Muscle of leg (tissue), 3 donors: ENCODE measurements at regions not wholly inside any gene's neighbourhood (a gene's known extent, or its start where the extent isn't known, plus 50 kb on each side); places are given as distances from the start of the nearest gene placed in this dataset.

Experiments
- DNase-seq: peaks from one replicate; pipeline ENCODE4 v3.0.0; 2013
- H3K27ac ChIP-seq: one replicate; pipeline ENCODE4 v1.5.1; 2013; ENCODE audit warnings: mild to moderate bottlenecking, low read length, control low read depth
- H3K27me3 ChIP-seq: one replicate; pipeline ENCODE4 v1.6.1; 2013; ENCODE audit warnings: low read length; ENCODE audit not compliant: control insufficient read depth, insufficient read depth
- H3K36me3 ChIP-seq: one replicate; pipeline ENCODE4 v1.6.1; 2013; ENCODE audit warnings: low read length; ENCODE audit not compliant: control insufficient read depth, insufficient read depth
- H3K4me1 ChIP-seq: one replicate; pipeline ENCODE4 v1.6.1; 2013; ENCODE audit warnings: low read length; ENCODE audit not compliant: control insufficient read depth, insufficient read depth
- H3K4me3 ChIP-seq: one replicate; pipeline ENCODE4 v1.5.1; 2013; ENCODE audit warnings: low read length, control low read depth
- H3K9me3 ChIP-seq: replicated peaks from 2 replicates; pipeline ENCODE4 v1.6.1; 2013; ENCODE audit warnings: low read depth, low read length; ENCODE audit not compliant: control insufficient read depth
- WGBS: methylation state at CpG from one replicate; pipeline ENCODE4 v1.1.5; 2013; ENCODE audit warnings: missing lambda C conversion rate; ENCODE audit not compliant: insufficient coverage; 5-methylcytosine and 5-hydroxymethylcytosine counted together

DNA sequence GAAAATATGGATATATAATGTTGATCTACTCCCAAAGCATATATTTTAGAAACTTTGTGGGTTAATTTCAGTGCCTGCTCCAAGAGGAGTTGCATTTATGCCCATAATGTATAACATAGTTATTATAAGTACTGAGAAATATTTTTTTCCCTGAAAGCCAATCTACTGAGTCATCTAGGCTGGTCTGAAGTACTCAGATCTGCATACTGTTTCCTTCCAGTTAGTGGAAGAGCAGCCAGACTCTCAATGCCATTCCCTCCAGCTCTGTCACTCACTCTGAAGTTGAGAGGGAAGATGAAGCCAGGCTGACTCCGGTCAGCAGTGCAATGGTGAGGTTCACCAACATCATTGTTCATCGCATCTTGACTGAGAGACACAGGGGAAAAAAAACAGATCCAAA lies 505.1 kb downstream of the PPARGC1A start:
- Histone ChIP-seq H3K36me3 (no peaks in the 10 kb centered on the region), H3K27ac (no peak overlapping the region), H3K4me1 (peaks cover 7% of the 10 kb centered on the region), H3K9me3 (no peaks in the 10 kb centered on the region), H3K4me3 (no peak overlapping the region), H3K27me3 (no peaks in the 10 kb centered on the region)
- DNase-seq = no peak
- no CpG with 5 or more reads among the region's 2 CpGs for WGBS

DNA sequence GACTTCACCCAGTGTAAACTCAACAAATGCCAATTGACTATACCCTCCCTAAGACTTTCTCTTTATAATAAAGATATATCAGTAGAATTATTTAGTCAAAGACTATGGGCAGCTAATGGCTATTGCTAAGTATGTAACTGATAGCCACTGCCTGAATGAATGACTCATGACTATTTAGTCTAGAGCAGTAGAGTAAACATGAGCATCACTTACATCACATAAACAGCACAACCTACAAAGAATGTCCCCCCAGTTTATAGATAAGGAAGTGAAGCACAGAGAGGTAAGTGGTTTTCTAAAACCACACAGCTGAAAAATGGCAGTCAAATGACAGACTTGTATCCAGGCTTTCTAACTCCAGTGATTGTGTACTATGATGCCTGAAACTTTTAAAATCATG lies 507.0 kb downstream of the PPARGC1A start:
- H3K36me3 ChIP-seq = no peaks in the 10 kb centered on the region
- DNase-seq = no peak
- H3K9me3 ChIP-seq = no peaks in the 10 kb centered on the region
- no peak overlapping the region for H3K27ac ChIP-seq
- no peaks in the 10 kb centered on the region for H3K27me3 ChIP-seq
- no peak overlapping the region for H3K4me3 ChIP-seq
- H3K4me1 ChIP-seq = no peaks in the 10 kb centered on the region

GRCh38 chr4:23374259-23374658 lies 515.6 kb downstream of the PPARGC1A start:
- H3K36me3 ChIP-seq = no peaks in the 10 kb centered on the region
- no peak for DNase-seq
- no peaks in the 10 kb centered on the region for H3K9me3 ChIP-seq
- WGBS = no CpG with 5 or more reads among the region's 4 CpGs
- no peak overlapping the region for H3K27ac ChIP-seq
- no peak overlapping the region for H3K4me3 ChIP-seq
- peaks cover 19% of the 10 kb centered on the region for H3K4me1 ChIP-seq
- H3K27me3 ChIP-seq = no peaks in the 10 kb centered on the region

GRCh38 chr4:23373261-23373660 lies 516.6 kb downstream of the PPARGC1A start:
- Histone ChIP-seq H3K4me1 (peaks cover 19% of the 10 kb centered on the region), H3K4me3 (no peak overlapping the region), H3K27me3 (no peaks in the 10 kb centered on the region), H3K9me3 (no peaks in the 10 kb centered on the region), H3K27ac (peak overlapping the region; percentile 65), H3K36me3 (no peaks in the 10 kb centered on the region)
- peak; percentile 35 for DNase-seq
- WGBS = no CpG with 5 or more reads among the region's 2 CpGs

- no CpG with 5 or more reads among the region's 5 CpGs for WGBS
- H3K9me3 ChIP-seq = no peaks in the 10 kb centered on the region
- no peaks in the 10 kb centered on the region for H3K27me3 ChIP-seq
- DNase-seq = no peak
- no peaks in the 10 kb centered on the region for H3K36me3 ChIP-seq
- peaks cover 19% of the 10 kb centered on the region for H3K4me1 ChIP-seq
- H3K4me3 ChIP-seq = no peak overlapping the region
- H3K27ac ChIP-seq = no peak overlapping the region
These were observed 518.3 kb downstream of the PPARGC1A start for GRCh38 chr4:23371533-23371932.

- WGBS = 37% methylated on average over 3 of the region's 3 CpGs
These were observed 520.5 kb downstream of the PPARGC1A start for GRCh38 chr4:23369331-23369730.

GRCh38 chr4:23368081-23368697 lies 521.7 kb downstream of the PPARGC1A start:
- Histone ChIP-seq H3K4me3 (no peak overlapping the region), H3K4me1 (peaks cover 14% of the 10 kb centered on the region), H3K27me3 (no peaks in the 10 kb centered on the region), H3K36me3 (no peaks in the 10 kb centered on the region), H3K9me3 (no peaks in the 10 kb centered on the region), H3K27ac (no peak overlapping the region)
- 80% methylated on average over 2 of the region's 6 CpGs for WGBS
- DNase-seq = no peak

More at GRCh38 chr4:23369331-23369730, 520.5 kb downstream of the PPARGC1A start:
- Histone ChIP-seq H3K9me3 (no peaks in the 10 kb centered on the region), H3K27ac (peak overlapping the region; percentile 37), H3K27me3 (no peaks in the 10 kb centered on the region), H3K4me1 (peaks cover 19% of the 10 kb centered on the region), H3K36me3 (no peaks in the 10 kb centered on the region), H3K4me3 (no peak overlapping the region)
- peak; percentile 59 for DNase-seq

DNA sequence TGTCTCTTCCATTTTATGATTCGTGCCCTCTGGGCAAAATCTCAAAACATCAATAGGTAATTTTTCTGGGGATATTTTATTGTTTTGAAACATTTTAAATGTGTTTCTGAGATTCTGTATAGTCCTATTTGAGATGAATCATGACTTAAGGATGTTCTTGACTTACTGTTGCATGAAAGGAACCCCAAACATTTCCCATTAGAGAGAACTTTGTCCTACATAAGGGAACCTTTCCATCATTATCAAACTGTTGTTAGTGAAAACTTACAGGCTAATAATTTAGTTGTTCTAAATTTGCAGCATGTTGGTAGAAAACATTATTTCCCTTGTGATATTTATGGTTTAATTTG lies 523.3 kb downstream of the PPARGC1A start:
- Histone ChIP-seq H3K4me3 (no peak overlapping the region), H3K4me1 (peaks cover 12% of the 10 kb centered on the region), H3K9me3 (no peaks in the 10 kb centered on the region), H3K27me3 (no peaks in the 10 kb centered on the region), H3K36me3 (no peaks in the 10 kb centered on the region), H3K27ac (no peak overlapping the region)
- WGBS = no CpG with 5 or more reads among the region's 1 CpG
- DNase-seq = no peak

DNA sequence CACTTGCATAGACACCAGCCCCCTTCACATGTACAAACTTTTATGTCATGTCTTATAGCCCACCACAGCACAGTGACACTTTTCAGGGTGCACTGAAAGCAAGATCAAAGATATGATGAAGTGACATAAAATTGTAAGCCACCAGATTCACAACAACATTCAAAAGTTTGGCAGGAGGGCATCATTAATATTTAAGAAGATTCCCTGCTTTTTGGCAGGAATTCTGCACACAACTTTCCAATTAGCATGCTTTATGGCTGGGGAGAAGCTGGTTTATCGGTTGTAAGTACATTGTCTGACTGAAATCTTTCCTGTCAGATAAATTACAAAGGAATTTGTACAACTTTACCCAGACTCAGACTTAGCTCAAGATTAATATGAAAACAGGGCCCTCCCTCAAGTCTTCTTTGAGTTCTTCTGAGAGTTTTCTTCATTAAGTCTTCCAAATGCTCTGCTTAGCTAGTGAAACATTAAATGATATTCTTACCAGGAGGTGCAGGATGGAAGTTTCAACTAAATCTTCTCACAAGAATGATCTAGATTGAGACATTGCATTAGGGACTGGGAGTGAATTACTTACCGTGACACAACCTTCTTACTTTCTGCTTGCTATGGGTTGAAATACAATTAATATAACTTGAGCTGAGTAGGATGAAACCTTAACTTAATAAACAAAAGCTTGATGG lies 523.8 kb downstream of the PPARGC1A start:
- H3K9me3 ChIP-seq = no peaks in the 10 kb centered on the region
- no peaks in the 10 kb centered on the region for H3K27me3 ChIP-seq
- WGBS = no CpG with 5 or more reads among the region's 2 CpGs
- no peak overlapping the region for H3K4me3 ChIP-seq
- peaks cover 14% of the 10 kb centered on the region for H3K4me1 ChIP-seq
- H3K27ac ChIP-seq = no peak overlapping the region
- no peak for DNase-seq
- no peaks in the 10 kb centered on the region for H3K36me3 ChIP-seq

DNA sequence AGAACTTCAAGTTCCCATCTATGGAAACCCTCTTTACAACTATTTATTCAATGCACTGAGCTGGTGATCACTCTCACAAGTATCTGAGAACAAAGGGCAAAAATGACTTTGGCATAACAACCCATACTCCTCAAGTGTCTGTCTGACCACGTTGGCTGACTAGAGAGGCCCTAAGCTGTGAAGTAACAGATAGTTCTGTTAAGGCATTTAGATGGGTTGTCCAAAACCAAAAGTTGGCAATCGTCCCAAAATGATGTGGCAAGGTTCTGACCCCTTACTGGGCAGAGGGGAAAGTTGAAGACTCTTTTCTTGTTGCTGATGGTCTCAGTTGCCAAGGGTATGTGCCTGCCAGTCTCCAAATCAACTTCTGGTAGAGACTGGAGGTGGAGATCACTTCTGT lies 524.8 kb downstream of the PPARGC1A start:
- no peaks in the 10 kb centered on the region for H3K36me3 ChIP-seq
- no peaks in the 10 kb centered on the region for H3K9me3 ChIP-seq
- H3K27ac ChIP-seq = no peak overlapping the region
- H3K4me1 ChIP-seq = peaks cover 9% of the 10 kb centered on the region
- DNase-seq = no peak
- H3K27me3 ChIP-seq = no peaks in the 10 kb centered on the region
- 60% methylated on average over 1 of the region's 2 CpGs for WGBS
- H3K4me3 ChIP-seq = no peak overlapping the region

GRCh38 chr4:23364167-23364566 lies 525.7 kb downstream of the PPARGC1A start:
- H3K27me3 ChIP-seq = no peaks in the 10 kb centered on the region
- no peaks in the 10 kb centered on the region for H3K9me3 ChIP-seq
- H3K4me1 ChIP-seq = peaks cover 3% of the 10 kb centered on the region
- no CpG with 5 or more reads among the region's 4 CpGs for WGBS
- H3K4me3 ChIP-seq = no peak overlapping the region
- no peaks in the 10 kb centered on the region for H3K36me3 ChIP-seq
- no peak for DNase-seq
- no peak overlapping the region for H3K27ac ChIP-seq
